Loucy (cell line): ENCODE measurements at regions not wholly inside any gene's neighbourhood (a gene's known extent, or its start where the extent isn't known, plus 50 kb on each side); places are given as distances from the start of the nearest gene placed in this dataset.

Experiments
- EZH2phosphoT487 ChIP-seq: fragments of 200-600 bp; IDR thresholded peaks from 2 replicates; pipeline ENCODE4 v1.6.1; 2018; ENCODE audit warnings: antibody characterized with exemption, mild to moderate bottlenecking, moderate library complexity, borderline replicate concordance
- TF ChIP-seq, protein P1 (sequence below): fragments of 200-600 bp; sonication (generic); conservative IDR thresholded peaks from 2 replicates; pipeline ENCODE4 v1.5.1; 2014; ENCODE audit warnings: mild to moderate bottlenecking, antibody characterized with exemption, low read length

DNA sequence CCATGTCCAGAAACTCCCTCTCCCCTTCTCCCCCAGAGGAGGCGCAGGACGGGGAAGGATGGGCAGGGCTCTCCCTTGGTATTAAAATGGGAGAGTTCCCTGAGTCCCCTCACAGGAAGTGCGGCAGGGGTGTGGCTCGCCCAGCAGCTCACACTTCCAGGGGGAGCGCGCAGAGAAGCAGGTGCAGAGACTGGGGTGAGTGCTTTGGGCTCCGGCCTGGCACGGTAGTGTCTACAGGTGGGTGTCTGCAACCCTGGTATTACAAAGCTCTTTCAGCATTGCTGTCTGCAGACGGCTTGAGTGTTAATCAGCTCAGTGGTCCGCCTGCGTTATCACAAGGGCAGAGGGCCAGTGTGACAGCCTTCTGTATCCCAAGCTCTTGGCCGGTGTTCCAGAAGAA is 114.9 kb upstream of the FBXL7 start:
- TF ChIP-seq, protein P1, sequence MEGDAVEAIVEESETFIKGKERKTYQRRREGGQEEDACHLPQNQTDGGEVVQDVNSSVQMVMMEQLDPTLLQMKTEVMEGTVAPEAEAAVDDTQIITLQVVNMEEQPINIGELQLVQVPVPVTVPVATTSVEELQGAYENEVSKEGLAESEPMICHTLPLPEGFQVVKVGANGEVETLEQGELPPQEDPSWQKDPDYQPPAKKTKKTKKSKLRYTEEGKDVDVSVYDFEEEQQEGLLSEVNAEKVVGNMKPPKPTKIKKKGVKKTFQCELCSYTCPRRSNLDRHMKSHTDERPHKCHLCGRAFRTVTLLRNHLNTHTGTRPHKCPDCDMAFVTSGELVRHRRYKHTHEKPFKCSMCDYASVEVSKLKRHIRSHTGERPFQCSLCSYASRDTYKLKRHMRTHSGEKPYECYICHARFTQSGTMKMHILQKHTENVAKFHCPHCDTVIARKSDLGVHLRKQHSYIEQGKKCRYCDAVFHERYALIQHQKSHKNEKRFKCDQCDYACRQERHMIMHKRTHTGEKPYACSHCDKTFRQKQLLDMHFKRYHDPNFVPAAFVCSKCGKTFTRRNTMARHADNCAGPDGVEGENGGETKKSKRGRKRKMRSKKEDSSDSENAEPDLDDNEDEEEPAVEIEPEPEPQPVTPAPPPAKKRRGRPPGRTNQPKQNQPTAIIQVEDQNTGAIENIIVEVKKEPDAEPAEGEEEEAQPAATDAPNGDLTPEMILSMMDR = no peak
- TF ChIP-seq EZH2phosphoT487 = no peak
